ENCODE measurements at regions not wholly inside any gene's neighbourhood (a gene's known extent, or its start where the extent isn't known, plus 50 kb on each side); places are given as distances from the start of the nearest gene placed in this dataset.
"Not testable (repeated sequence)": the region's sequence is repeated elsewhere in the genome, so short reads cannot be mapped to it uniquely, and the experiment has no call there.

GRCh38 chr9:129552064-129552463, 68.8 kb downstream of the C9orf50 start:
- Mint-ChIP-seq H3K27me3 (ENCODE audit: low read depth) (peaks cover 30% of the 10 kb centered on the region), H3K4me1 (ENCODE audit: low read depth) (peaks cover 9% of the 10 kb centered on the region), H3K9me3 (ENCODE audit: insufficient read depth) (no peaks in the 10 kb centered on the region), H3K4me3 (no peak overlapping the region), H3K27ac (no peak overlapping the region), H3K36me3 (ENCODE audit: low read depth) (peaks cover 1% of the 10 kb centered on the region)
- ChIA-PET POLR2A (no interaction called here), CTCF (interaction anchor here (0.9 kb wide), 1 partner anchor 409 kb away, joined by 3 read pairs; no protein-coding TSS in a partner anchor)
- no peak for DNase-seq
- ATAC-seq: no peak

GRCh38 chr9:129551393-129551973, 69.4 kb downstream of the C9orf50 start:
- CTCF ChIA-PET: no interaction called here
- ATAC-seq (no peak), DNase-seq (no peak)
- H3K9me3 Mint-ChIP-seq (ENCODE audit: insufficient read depth): no peaks in the 10 kb centered on the region
- H3K27ac Mint-ChIP-seq: no peak overlapping the region
- peaks cover 1% of the 10 kb centered on the region for H3K36me3 Mint-ChIP-seq (ENCODE audit: low read depth)
- POLR2A ChIA-PET: no interaction called here
- no peak overlapping the region for H3K4me3 Mint-ChIP-seq
- peaks cover 9% of the 10 kb centered on the region for H3K4me1 Mint-ChIP-seq (ENCODE audit: low read depth)
- H3K27me3 Mint-ChIP-seq (ENCODE audit: low read depth): peaks cover 36% of the 10 kb centered on the region

DNA sequence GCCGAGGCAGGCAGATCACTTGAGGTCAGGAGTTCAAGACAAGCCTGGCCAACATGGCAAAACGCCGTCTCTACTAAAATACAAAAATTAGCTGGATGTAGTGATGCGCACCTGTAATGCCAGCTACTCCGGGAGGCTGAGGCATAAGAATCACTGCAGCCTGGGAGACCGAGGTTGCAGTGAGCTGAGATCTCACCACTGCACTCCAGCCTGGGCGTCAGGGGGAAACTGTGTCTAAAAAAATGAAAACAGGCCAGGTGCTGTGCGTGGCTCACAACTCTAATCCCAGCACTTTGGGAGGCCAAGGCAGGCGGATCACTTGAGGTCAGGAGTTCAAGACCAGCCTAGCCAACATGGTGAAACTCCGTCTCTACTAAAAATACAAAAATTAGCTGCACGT, 69.9 kb downstream of the C9orf50 start:
- H3K4me3 Mint-ChIP-seq; H3K4me1 Mint-ChIP-seq (ENCODE audit: low read depth): not testable (repeated sequence)
- peaks cover 40% of the 10 kb centered on the region for H3K27me3 Mint-ChIP-seq (ENCODE audit: low read depth)

DNA sequence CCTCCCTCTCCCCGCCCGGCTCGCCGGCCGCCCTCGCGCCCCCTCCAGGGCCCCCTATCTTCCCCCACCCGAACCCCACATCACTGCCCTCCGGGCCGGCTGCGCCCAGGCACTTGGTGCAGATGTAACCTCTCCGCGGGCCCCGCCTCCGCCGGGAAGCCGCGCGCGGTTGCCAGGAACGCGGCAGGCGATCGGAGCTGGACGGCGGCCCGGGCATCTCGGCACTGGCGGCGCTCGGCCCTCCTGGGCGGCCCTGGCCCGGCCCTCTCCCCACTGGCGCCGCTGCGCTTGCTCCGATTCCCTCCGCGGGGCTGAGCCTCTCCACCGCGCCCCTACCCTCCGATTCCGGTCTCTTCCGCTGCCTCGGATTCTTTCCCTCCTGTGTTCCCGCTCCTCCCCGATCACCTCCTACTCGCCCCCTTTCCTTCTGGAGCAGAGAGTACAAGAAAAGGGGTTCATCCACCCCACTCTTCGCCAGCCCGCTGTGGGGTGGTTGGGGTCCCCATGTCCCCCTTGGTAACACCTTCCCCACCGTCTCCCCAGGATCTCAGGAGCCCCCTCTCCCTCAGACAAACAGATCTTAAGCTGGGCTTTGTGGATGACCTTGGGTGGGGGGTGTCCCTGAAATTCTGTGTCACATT, 70.6 kb downstream of the C9orf50 start:
- CTCF ChIA-PET: no interaction called here
- POLR2A ChIA-PET: no interaction called here
- H3K27ac Mint-ChIP-seq: no peak overlapping the region

More for the DNA sequence above, 69.9 kb downstream of the C9orf50 start:
- ATAC-seq; CTCF ChIA-PET; H3K36me3 Mint-ChIP-seq (ENCODE audit: low read depth); POLR2A ChIA-PET; DNase-seq; H3K27ac Mint-ChIP-seq; H3K9me3 Mint-ChIP-seq (ENCODE audit: insufficient read depth): not testable (repeated sequence)

GRCh38 chr9:129549684-129550083, 71.2 kb downstream of the C9orf50 start:
- Mint-ChIP-seq H3K36me3 (ENCODE audit: low read depth) (peaks cover 1% of the 10 kb centered on the region), H3K27me3 (ENCODE audit: low read depth) (peaks cover 47% of the 10 kb centered on the region), H3K9me3 (ENCODE audit: insufficient read depth) (no peaks in the 10 kb centered on the region), H3K27ac (no peak overlapping the region), H3K4me1 (ENCODE audit: low read depth) (peaks cover 9% of the 10 kb centered on the region), H3K4me3 (peak overlapping the region; percentile 27)
- POLR2A ChIA-PET: no interaction called here
- no peak for ATAC-seq
- no peak for DNase-seq
- CTCF ChIA-PET: interaction anchor here (1.1 to 1.4 kb wide), 3 partner anchors 31 to 61 kb away, joined by 3 to 4 read pairs (median 3); no protein-coding TSS in a partner anchor

More for the DNA sequence above, 70.6 kb downstream of the C9orf50 start:
- Mint-ChIP-seq H3K27me3 (ENCODE audit: low read depth) (peaks cover 41% of the 10 kb centered on the region), H3K4me3 (peak overlapping the region; percentile 57), H3K36me3 (ENCODE audit: low read depth) (peaks cover 1% of the 10 kb centered on the region), H3K9me3 (ENCODE audit: insufficient read depth) (no peaks in the 10 kb centered on the region), H3K4me1 (ENCODE audit: low read depth) (peaks cover 9% of the 10 kb centered on the region)
- ATAC-seq (peak; percentile 67), DNase-seq (no peak)

- peak overlapping the region; percentile 27 for H3K4me3 Mint-ChIP-seq
- CTCF ChIA-PET: interaction anchor here (0.8 to 1.4 kb wide), 4 partner anchors 31 to 418 kb away, joined by 3 to 4 read pairs (median 3); no protein-coding TSS in a partner anchor
- H3K27ac Mint-ChIP-seq: no peak overlapping the region
- DNase-seq: no peak
- ATAC-seq: no peak
- no peaks in the 10 kb centered on the region for H3K9me3 Mint-ChIP-seq (ENCODE audit: insufficient read depth)
- H3K27me3 Mint-ChIP-seq (ENCODE audit: low read depth): peaks cover 48% of the 10 kb centered on the region
- peaks cover 1% of the 10 kb centered on the region for H3K36me3 Mint-ChIP-seq (ENCODE audit: low read depth)
- POLR2A ChIA-PET: no interaction called here
- H3K4me1 Mint-ChIP-seq (ENCODE audit: low read depth): peaks cover 9% of the 10 kb centered on the region
Measured at GRCh38 chr9:129549139-129549538, 71.8 kb downstream of the C9orf50 start.

GRCh38 chr9:129548571-129549135, 72.2 kb downstream of the C9orf50 start:
- peaks cover 9% of the 10 kb centered on the region for H3K4me1 Mint-ChIP-seq (ENCODE audit: low read depth)
- H3K4me3 Mint-ChIP-seq: no peak overlapping the region
- H3K36me3 Mint-ChIP-seq (ENCODE audit: low read depth): peaks cover 1% of the 10 kb centered on the region
- ChIA-PET CTCF (interaction anchor here (0.8 to 1.4 kb wide), 4 partner anchors 32 to 418 kb away, joined by 3 to 4 read pairs (median 3); no protein-coding TSS in a partner anchor), POLR2A (no interaction called here)
- peaks cover 50% of the 10 kb centered on the region for H3K27me3 Mint-ChIP-seq (ENCODE audit: low read depth)
- ATAC-seq: no peak
- no peak overlapping the region for H3K27ac Mint-ChIP-seq
- no peaks in the 10 kb centered on the region for H3K9me3 Mint-ChIP-seq (ENCODE audit: insufficient read depth)
- no peak for DNase-seq

DNA sequence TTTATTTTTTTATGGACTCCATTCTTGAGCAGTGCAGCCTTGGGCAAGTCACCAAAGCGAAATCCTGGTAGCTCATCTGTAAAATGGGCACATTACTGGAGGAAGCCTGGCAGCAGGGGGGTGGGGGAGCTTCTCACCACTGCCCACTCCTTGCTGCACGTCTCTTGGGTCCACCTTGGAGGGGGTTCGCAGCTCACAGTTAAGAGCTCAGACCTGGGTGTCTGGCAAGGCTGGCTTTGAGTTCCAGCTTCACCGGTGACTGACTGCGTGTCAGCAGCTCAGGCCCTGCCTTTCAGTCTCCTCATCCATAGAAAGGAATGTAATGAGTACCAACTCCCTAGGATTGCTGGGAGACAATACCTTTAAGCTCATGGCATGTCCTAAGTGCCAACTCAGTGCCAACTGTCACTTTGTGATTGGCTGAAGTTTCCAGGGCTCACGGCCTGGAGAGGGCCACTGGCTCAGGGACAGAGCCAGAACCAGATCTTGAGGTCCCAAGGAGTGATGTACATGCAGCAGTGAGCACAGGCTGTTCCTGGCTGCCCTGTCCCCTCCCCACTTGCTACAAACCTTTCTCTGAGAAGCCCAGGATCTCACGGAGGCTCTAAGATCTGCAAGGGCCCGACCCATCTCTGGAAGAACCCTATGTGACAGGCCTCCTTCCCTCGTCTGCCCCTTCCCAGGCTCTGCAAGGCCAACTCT, 72.9 kb downstream of the C9orf50 start:
- no peaks in the 10 kb centered on the region for H3K9me3 Mint-ChIP-seq (ENCODE audit: insufficient read depth)
- peaks cover 1% of the 10 kb centered on the region for H3K36me3 Mint-ChIP-seq (ENCODE audit: low read depth)
- ChIA-PET POLR2A (no interaction called here), CTCF (interaction anchor here (0.8 to 1.4 kb wide), 3 partner anchors 11 to 190 kb away, joined by 3 to 4 read pairs (median 3); no protein-coding TSS in a partner anchor)
- peaks cover 49% of the 10 kb centered on the region for H3K27me3 Mint-ChIP-seq (ENCODE audit: low read depth)
- ATAC-seq (no peak), DNase-seq (no peak)
- H3K27ac Mint-ChIP-seq: no peak overlapping the region
- no peak overlapping the region for H3K4me3 Mint-ChIP-seq
- peaks cover 9% of the 10 kb centered on the region for H3K4me1 Mint-ChIP-seq (ENCODE audit: low read depth)

GRCh38 chr9:129547063-129547462, 73.8 kb downstream of the C9orf50 start:
- Mint-ChIP-seq H3K27me3 (ENCODE audit: low read depth) (peaks cover 49% of the 10 kb centered on the region), H3K4me3 (no peak overlapping the region), H3K36me3 (ENCODE audit: low read depth) (peaks cover 1% of the 10 kb centered on the region), H3K27ac (no peak overlapping the region), H3K9me3 (ENCODE audit: insufficient read depth) (no peaks in the 10 kb centered on the region), H3K4me1 (ENCODE audit: low read depth) (peaks cover 9% of the 10 kb centered on the region)
- POLR2A ChIA-PET: interaction anchor here (0.5 kb wide), 1 partner anchor 46 kb away, joined by 3 read pairs; no protein-coding TSS in a partner anchor
- ATAC-seq (no peak), DNase-seq (no peak)
- CTCF ChIA-PET: interaction anchor here (0.8 to 1.0 kb wide), 2 partner anchors 12 to 191 kb away, joined by 3 read pairs; no protein-coding TSS in a partner anchor

DNA sequence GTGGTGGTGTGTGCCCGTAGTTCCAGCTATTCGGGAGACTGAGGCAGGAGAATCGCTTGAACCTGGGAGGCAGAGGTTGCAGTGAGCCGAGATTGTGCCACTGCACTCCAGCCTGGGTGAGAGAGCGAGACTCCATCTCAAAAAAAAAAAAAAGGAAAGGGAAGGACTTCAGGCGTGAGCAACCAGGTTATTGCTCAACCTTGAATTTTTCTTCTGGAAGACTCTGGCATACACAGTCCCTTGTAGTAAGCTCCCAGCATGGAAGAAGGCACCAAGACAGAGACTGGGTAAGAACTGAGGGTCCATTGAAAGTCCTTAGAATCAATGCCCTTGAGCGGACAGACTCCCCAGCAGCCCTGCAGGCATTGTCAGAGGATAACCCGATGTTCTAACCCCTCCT, 75.0 kb downstream of the C9orf50 start:
- CTCF ChIA-PET; H3K9me3 Mint-ChIP-seq (ENCODE audit: insufficient read depth); DNase-seq; ATAC-seq; H3K36me3 Mint-ChIP-seq (ENCODE audit: low read depth); H3K27ac Mint-ChIP-seq; H3K4me1 Mint-ChIP-seq (ENCODE audit: low read depth); H3K4me3 Mint-ChIP-seq: not testable (repeated sequence)
- H3K27me3 Mint-ChIP-seq (ENCODE audit: low read depth): peaks cover 43% of the 10 kb centered on the region
- POLR2A ChIA-PET: interaction anchor here (0.6 kb wide), 1 partner anchor 713 kb away, joined by 3 read pairs; no protein-coding TSS in a partner anchor

- Mint-ChIP-seq H3K4me3 (no peak overlapping the region), H3K27me3 (ENCODE audit: low read depth) (peaks cover 37% of the 10 kb centered on the region), H3K4me1 (ENCODE audit: low read depth) (peaks cover 4% of the 10 kb centered on the region), H3K36me3 (ENCODE audit: low read depth) (peaks cover 1% of the 10 kb centered on the region), H3K9me3 (ENCODE audit: insufficient read depth) (peaks cover 4% of the 10 kb centered on the region), H3K27ac (no peak overlapping the region)
- ATAC-seq: no peak
- ChIA-PET POLR2A (no interaction called here), CTCF (no interaction called here)
- no peak for DNase-seq
Measured at GRCh38 chr9:129544761-129545160, 76.1 kb downstream of the C9orf50 start.

- ATAC-seq (no peak), DNase-seq (no peak)
- CTCF ChIA-PET: no interaction called here
- Mint-ChIP-seq H3K4me3 (no peak overlapping the region), H3K4me1 (ENCODE audit: low read depth) (no peaks in the 10 kb centered on the region), H3K36me3 (ENCODE audit: low read depth) (peaks cover 4% of the 10 kb centered on the region), H3K9me3 (ENCODE audit: insufficient read depth) (peaks cover 12% of the 10 kb centered on the region), H3K27me3 (ENCODE audit: low read depth) (peaks cover 28% of the 10 kb centered on the region), H3K27ac (no peak overlapping the region)
- POLR2A ChIA-PET: no interaction called here
Measured at GRCh38 chr9:129542741-129543140, 78.2 kb downstream of the C9orf50 start.

All from activated CD8-positive, alpha-beta T cell treated with anti-CD3 and anti-CD28 coated beads, Interleukin-2, amount 10 ng/mL, durations not matched to agents 7 days and 5 days (primary cell).